ENCODE measurements at regions not wholly inside any gene's neighbourhood (a gene's known extent, or its start where the extent isn't known, plus 50 kb on each side); places are given as distances from the start of the nearest gene placed in this dataset.

DNA sequence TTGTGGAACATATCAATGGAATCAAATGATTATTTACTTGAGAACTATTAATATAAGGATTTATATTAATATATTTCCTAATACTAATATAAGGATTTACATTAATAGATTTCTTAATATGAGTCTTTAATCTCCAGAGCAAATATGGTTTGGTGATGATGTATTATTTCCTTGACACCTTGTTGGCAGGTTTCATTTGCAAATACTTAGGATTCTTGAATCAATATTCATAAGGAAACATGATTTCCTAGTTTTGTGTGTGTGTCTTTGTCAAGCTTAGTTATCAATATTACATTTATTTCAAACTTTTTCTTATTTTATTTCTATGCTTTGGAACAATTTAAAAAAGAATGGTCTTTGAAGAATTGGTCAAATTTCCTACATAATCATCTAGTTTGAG lies 138.5 kb downstream of the RAB38 start:
- Histone ChIP-seq H3K4me1 (no peaks in the 10 kb centered on the region), H3K27ac (no peak overlapping the region), H3K9me3 (no peaks in the 10 kb centered on the region), H3K36me3 (no peaks in the 10 kb centered on the region), H3K27me3 (no peaks in the 10 kb centered on the region), H3K4me3 (no peak overlapping the region)
- DNase-seq: no peak
- TF ChIP-seq POLR2A (IDR thresholded peaks at IDR 0.05): no peak
- TF ChIP-seq, protein P1, sequence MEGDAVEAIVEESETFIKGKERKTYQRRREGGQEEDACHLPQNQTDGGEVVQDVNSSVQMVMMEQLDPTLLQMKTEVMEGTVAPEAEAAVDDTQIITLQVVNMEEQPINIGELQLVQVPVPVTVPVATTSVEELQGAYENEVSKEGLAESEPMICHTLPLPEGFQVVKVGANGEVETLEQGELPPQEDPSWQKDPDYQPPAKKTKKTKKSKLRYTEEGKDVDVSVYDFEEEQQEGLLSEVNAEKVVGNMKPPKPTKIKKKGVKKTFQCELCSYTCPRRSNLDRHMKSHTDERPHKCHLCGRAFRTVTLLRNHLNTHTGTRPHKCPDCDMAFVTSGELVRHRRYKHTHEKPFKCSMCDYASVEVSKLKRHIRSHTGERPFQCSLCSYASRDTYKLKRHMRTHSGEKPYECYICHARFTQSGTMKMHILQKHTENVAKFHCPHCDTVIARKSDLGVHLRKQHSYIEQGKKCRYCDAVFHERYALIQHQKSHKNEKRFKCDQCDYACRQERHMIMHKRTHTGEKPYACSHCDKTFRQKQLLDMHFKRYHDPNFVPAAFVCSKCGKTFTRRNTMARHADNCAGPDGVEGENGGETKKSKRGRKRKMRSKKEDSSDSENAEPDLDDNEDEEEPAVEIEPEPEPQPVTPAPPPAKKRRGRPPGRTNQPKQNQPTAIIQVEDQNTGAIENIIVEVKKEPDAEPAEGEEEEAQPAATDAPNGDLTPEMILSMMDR (IDR thresholded peaks at IDR 0.05): no peak

GRCh38 chr11:88035271-88035670 lies 140.0 kb downstream of the RAB38 start:
- Histone ChIP-seq H3K36me3 (no peaks in the 10 kb centered on the region), H3K4me1 (no peaks in the 10 kb centered on the region), H3K4me3 (no peak overlapping the region), H3K9me3 (no peaks in the 10 kb centered on the region), H3K27ac (no peak overlapping the region), H3K27me3 (no peaks in the 10 kb centered on the region)
- TF ChIP-seq, protein P1 (IDR thresholded peaks at IDR 0.05): no peak
- TF ChIP-seq POLR2A (IDR thresholded peaks at IDR 0.05): no peak
- DNase-seq: no peak

- DNase-seq: no peak
- Histone ChIP-seq H3K4me3 (no peak overlapping the region), H3K36me3 (no peaks in the 10 kb centered on the region), H3K27me3 (no peaks in the 10 kb centered on the region), H3K27ac (no peak overlapping the region), H3K9me3 (no peaks in the 10 kb centered on the region), H3K4me1 (no peaks in the 10 kb centered on the region)
- TF ChIP-seq POLR2A (IDR thresholded peaks at IDR 0.05): no peak
- TF ChIP-seq, protein P1 (IDR thresholded peaks at IDR 0.05): no peak
Measured at GRCh38 chr11:88017666-88018065, 157.6 kb downstream of the RAB38 start.

- Histone ChIP-seq H3K27ac (no peak overlapping the region), H3K4me3 (no peak overlapping the region), H3K36me3 (no peaks in the 10 kb centered on the region), H3K27me3 (no peaks in the 10 kb centered on the region), H3K9me3 (no peaks in the 10 kb centered on the region), H3K4me1 (no peaks in the 10 kb centered on the region)
- DNase-seq: peak in 2 of 3 donors; percentile 59 to 85
- no peak for TF ChIP-seq POLR2A (IDR thresholded peaks at IDR 0.05)
- TF ChIP-seq, protein P1 (IDR thresholded peaks at IDR 0.05): peak; percentile 22 to 83 (median 70)
Measured at GRCh38 chr11:88016392-88017170, 158.7 kb downstream of the RAB38 start.

- no peaks in the 10 kb centered on the region for H3K27me3 ChIP-seq
- TF ChIP-seq, protein P1 (IDR thresholded peaks at IDR 0.05): no peak
- no peaks in the 10 kb centered on the region for H3K36me3 ChIP-seq
- H3K27ac ChIP-seq: no peak overlapping the region
- H3K4me3 ChIP-seq: no peak overlapping the region
- no peaks in the 10 kb centered on the region for H3K4me1 ChIP-seq
- no peak for DNase-seq
- H3K9me3 ChIP-seq: no peaks in the 10 kb centered on the region
Measured at GRCh38 chr11:88015170-88015569, 160.1 kb downstream of the RAB38 start.

Data from Peyer's patch (tissue), 4 donors.